Colon (tissue), 2 donors: ENCODE measurements at regions not wholly inside any gene's neighbourhood (a gene's known extent, or its start where the extent isn't known, plus 50 kb on each side); places are given as distances from the start of the nearest gene placed in this dataset.
"Not testable (repeated sequence)": the region's sequence is repeated elsewhere in the genome, so short reads cannot be mapped to it uniquely, and the experiment has no call there.

Experiments used
- FAIRE-seq: peaks from 2 replicates; lab custom pipeline; 2012; peaks lifted over from hg19 to GRCh38; lab: Jason Lieb, UNC
- donor health status: control.
- donor health status: control.

DNA sequence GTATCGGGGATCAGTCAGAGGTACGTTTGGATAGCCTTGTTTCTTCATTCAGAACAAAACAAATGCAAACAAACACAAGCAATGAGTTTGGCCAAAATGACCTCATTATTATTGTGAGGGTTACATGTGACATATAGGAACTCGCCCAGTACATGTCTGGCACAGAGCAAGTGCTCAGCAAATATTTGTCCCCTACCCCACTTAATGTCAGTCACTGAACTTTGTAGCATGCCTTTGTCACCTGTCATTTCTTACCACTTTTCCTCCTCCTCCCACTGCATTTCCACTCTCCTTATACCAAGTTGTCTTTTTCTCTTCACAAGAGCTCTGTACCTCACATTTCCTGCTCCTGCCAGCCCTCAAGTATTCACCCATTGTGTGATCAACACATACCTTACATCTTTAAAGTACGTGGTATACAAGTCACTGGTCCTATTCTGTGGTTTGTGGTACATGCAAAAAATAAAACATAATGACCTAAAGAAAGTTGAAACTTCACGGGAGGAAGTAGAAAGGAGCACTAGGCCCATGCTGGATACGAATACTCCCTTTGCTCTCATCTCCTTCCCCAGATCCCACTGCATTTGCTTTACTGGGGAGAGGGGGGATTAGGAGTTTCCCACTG is 236.0 kb downstream of the INHBA start:
- FAIRE-seq, result no peak

DNA sequence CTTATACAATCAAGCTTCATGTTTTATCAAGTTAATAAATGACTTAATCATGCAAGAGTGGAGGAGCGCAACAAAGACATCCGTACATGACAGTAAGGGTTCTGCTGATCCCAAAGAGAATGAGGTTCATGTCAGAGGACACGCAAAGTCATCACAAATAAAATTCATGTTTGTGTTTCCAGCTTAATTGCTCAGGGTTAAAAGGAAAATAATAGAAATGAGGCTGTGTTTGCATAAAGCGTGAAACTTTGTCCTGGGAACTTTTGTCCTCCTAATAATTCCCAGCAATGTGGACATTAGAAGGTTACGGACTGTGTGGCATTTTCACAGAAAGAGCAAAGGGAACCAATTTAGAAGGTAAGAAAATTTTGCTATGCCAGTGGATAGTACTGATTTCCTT is 237.3 kb downstream of the INHBA start:
- no peak for FAIRE-seq

DNA sequence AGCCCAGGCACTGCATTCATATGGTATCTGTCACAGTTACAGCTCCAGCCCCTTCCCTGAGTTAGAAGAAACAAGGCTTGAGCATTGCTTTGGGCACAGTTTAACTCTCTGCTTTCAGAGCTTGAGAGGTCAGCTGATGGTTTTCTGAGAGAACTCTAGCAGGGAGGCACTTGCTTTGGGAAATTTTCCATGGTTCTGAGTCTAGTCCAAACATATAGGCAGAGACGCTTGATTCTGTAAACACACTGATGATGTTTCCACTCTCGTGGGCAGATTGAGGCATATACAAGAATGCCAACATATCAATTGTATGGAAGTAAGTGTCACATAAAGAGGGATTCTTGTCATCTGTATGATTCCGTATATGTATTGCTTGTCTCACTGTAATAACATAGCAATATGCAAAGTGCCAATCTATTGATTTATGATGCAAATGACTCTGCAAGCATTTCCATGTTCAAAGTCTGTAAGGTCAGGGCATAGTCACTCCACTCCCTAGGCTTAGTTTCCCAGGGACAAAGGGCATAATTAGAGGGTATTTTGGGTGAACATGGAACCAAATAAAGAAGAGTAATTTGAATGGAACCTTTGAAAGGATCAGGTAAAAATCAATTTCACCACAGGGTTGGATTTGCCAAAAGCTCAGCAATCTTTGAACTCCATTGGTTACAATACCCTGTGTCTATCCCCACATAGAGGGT is 239.0 kb downstream of the INHBA start:
- FAIRE-seq, result no peak

DNA sequence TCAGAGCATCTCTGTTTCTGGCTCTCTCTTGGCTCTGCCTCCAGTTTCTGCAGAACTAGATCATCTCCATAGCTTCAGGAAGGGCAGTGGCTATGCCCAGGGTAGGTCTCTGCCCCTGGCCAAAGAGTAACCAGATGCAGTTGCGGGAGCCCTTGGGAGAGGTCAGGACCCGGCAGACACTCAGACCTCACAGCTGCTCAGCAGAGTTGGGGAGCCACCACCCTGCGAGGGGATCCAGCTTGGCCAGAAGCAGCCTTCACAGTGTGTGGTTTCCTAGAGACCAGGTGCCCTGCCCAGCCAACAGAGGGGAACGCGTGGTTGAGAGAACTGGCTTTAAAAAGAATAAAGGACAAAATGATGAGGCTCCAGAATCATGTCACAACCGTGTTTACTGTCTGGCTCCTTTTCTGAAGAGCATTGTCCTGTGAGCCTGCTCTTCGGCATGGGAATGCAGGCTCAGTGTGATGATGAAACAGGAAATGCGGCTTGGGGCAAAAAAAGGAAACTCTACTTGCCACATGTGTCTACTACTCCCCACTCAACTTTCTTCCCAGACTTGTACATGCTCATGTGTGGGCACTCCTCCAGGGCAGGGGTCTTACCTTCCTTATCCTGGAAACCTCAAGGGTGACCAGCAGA is 243.1 kb downstream of the INHBA start:
- FAIRE-seq, result no peak

DNA sequence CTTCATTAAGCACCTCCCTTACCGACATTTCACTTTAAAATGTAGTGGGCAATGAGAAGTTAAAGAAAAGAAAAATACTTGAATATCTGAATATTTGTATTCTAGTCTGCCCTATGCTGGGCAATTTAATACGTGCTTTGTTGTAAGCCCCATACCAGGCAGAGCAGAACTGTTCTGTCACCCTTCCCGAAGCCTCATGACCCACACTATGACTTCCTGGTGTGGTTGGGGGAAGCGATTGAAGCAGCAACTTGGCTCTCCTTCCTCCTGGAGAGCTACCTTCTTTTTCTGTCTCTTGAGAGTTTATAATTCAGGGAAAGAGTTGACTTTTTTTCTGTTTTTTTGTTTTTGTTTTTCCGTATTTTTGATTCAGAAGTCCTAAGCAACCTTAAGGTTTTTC is 243.7 kb downstream of the INHBA start:
- FAIRE-seq, result no peak

DNA sequence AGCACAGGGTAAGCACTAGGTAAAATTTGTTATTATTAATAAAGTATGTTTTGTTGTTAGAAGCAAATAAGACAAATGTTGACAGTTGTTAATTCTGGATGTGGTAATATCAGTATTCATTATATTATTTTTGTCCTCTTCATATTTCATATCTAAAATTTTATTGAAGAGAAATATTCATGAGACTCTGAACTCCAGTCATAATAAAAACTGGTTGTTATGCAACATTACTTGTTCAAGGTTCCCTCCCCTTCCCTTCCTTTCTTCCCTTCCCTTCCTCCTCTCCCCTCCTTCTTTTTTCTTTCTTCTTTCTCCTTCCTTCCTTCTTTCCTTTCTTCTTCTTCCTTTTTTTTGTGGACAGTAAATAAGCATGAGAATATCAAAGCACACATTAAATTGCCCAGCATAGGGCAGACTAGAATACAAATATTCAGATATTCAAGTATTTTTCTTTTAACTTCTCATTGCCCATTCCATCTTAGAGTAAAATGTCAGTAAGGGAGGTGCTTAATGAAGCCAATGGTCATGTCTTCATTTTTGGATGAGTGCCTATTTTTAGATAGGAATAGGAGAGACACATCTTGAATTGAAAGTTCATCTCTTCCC is 245.0 kb downstream of the INHBA start:
- no peak for FAIRE-seq

DNA sequence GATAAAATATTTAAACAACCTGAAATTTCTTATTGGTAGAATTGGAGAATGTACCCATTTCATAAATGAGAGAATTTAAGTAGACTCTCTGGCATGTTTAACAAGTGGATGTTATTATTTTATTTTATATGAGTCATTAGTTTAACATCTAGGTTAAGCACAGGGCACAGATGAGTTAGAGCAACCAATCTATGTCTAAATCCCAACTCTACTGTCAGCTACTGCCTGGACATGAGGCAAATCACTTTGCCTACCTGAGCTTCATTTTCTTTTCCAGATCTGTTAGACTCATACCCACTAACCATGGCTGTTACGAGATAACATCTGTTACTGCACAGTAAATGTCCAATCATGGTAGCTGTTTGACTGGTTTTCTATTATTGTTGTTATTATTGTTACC is 251.1 kb downstream of the INHBA start:
- FAIRE-seq, result no peak

DNA sequence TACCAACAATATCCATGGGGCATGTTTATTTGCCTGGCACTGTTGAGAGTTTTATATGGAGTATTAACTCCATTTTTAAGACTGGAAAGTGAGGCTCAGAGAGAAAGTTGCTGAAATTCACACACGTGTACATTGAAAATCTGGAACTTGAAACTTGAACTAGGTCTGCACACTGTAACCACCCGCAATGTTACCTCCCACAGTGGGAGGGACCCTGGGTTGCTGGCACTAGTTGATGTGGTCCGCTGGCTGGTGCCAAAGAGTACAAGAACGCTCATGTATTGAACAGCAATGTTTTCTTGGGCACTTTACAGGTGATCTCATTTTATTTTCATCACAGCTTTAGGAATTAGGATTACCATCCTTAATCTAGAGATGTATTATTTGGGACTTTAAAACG is 253.2 kb downstream of the INHBA start:
- FAIRE-seq, result no peak

DNA sequence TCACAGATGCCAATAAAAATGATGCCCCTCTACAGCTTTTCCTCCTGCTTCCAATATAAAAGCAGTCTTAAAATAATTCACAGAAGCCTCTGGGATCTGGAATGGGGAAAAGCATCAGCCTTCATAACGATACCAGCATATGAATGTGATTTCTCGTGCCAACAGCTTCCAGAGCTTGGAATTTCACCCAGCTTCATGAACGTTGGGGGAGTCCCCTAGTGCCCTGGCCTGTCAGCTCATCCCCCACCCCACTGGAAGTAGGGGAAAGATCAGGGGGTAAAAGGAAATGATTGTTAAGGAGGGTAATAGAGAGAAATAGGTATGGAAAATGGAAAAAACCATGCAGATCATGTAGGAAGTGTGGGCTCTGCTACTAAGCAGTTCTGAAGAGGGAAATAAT is 253.6 kb downstream of the INHBA start:
- FAIRE-seq, result no peak

DNA sequence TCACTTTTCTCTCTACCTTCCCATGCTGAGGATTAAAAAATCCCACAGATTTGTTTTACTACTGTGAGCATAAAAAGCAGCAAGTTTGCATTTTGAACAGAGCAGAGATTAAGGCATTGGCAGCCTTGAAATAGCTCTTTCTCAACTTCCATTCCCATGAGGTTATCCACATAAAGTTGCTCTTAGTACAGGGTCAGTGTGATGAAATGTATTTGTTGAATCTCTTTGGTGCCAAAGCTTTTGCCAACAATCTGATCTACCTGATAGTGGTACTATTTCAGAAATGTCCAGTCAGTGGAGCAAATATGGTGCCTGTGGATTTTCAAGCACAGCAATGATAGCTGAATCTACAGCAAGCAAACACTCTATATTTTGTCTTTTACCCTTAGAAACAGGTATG is 254.8 kb downstream of the INHBA start:
- no peak for FAIRE-seq

DNA sequence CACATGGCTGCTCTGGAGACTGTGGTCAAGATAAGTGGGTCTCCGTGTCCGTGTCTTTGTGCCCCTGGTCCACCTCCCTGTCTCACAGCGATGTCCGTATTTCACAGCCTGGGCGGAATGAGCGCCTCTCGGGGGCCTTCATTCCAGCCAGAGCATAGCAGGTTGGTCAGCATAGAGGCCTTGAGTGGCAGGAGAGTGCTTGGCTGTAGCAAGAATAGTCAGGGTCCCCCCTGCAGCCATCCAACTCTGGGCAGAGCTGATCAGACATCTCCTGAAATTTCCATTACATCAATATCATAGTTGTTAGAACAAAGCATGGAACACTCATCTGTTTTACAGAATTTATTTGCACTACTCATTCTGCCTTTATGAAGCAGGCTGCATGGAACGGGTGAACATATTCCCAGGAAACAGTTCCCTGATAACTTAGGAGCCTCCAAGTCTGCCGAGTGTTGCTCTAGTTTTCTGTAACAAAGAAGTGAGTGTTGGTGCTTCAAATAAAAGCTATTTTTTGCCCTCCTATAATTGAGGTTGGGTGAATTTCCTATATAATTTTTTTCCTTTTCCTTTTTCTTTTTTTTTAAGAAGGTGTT is 255.3 kb downstream of the INHBA start:
- no peak for FAIRE-seq

DNA sequence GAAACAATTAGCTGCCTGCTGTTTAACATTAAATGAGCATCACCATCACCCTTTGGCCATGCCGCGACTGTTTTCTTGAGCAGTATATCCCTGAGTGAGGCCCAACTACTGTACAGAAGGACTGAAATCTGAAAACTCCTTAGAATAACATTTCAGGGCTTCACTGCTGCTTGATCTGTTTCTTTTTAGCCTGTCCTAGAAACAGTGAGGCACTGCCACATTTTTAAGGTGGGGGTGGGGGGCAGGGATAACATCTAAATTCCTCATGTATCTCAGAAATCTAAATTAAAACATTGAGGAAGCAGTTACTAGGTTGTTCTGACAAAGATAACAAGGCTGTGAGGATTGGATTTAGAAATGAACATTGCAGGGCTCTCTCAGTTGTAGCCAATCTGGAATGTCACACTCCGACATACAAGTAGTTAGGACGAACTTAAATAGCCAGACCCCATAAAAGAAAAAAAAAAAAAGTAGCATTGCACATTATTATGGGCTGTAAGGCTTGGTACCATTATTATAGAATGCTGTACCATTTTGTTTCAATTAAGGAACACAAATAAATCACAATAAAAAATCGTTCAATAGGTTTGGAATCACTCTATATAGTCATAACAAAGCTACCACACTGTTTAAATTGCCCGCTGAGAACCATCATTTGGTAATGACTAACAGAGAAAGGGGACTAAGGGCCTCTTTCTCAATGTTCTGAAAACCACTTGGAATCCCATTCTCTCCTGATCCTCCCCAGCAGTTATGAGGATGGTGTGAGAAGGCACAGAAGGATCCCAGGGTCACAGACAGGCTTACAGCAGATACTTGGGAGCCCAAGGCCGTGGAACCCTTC is 256.1 kb downstream of the INHBA start:
- no peak for FAIRE-seq

DNA sequence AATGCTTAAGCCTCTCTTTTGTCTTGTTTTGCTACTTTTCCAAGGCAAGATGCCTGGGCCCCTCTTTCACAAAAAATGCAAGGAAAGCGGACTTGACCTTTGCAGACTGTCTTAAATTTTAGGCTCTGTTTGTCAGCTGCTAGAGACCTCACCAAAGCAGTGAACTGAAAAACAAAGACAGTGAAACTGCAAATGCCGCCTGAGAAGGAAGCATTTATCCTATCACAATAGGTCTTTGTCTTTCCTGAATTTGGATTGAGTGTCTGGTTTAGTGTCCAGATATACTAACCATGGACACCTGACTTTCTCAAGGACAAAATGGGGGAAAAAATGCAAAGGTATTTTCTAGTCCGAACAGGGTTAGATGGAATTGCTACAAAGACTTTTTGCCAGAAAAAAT is 256.9 kb downstream of the INHBA start:
- no peak for FAIRE-seq

DNA sequence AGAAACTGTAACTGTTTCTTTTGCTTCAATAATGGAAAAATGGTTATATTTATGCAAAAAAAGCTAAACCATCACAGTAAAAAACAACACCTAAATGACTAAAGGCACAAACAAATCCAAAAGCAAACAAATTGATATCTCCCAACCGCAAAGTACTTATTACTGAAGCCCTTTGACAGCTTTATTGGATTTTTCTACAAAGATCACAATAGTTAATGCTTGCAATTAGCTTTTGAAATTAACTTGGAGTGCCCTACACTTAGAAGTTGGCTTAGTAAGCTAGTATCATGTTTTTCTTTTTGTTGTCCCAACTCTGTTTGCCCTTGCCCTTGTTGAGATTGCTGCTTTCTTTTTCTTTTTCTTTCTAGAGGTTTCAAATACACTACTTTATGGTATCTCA is 257.5 kb downstream of the INHBA start:
- FAIRE-seq, result no peak

DNA sequence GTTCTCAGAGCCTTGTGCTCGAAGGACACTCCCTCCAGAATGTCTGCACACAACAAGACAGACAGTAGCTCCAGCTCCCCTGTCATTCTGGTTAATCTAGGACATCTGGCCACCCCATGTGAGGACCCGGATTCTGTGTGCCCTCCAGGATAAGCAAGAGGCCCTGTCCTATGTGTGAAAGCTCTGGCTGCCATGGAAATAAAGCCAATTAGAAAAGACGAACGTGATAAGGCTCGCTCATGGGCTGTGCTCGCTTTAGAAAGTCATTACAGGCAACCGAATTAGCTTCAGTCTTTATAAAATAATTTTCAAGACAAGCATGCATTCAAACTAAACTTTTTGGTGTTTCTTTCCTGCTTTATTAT is 263.4 kb downstream of the INHBA start:
- FAIRE-seq, result no peak

DNA sequence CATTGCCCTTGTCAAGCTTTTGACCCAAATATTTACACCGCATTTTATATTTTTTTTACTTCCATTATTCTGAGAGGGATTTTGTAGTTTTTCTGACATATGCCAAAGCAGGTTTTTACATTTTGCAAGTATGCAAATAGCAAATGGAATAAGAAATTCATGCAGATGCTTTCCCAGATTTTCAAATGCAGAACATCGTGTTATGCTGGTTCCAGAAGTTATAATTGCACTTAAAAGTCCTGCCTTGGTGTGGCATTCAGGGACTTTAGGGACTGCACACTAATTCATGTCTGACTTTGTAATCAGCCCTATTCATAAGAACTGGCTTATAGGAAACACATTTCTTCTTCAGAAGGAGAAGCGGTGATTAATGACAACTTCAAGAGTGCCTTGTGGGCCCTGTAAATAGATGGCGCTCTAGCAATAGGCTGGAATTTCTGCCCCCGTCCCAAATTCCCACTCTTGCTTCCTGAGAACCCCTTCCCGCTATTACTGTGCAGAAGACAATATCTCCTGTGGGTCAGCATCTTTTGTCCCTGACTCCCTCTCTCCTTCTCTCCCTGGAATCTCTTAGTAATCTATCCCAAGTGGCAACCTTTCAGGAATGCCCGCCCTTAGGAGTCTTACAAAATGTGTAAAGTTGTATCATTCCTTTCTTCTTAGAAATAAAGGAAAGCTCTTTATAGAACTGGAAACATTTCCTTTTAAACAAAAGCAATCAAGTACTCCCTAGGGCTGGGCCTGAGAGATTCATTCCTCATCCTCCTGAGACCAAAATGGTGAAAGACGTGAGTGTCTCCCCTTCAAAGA is 264.0 kb downstream of the INHBA start:
- FAIRE-seq, result no peak

DNA sequence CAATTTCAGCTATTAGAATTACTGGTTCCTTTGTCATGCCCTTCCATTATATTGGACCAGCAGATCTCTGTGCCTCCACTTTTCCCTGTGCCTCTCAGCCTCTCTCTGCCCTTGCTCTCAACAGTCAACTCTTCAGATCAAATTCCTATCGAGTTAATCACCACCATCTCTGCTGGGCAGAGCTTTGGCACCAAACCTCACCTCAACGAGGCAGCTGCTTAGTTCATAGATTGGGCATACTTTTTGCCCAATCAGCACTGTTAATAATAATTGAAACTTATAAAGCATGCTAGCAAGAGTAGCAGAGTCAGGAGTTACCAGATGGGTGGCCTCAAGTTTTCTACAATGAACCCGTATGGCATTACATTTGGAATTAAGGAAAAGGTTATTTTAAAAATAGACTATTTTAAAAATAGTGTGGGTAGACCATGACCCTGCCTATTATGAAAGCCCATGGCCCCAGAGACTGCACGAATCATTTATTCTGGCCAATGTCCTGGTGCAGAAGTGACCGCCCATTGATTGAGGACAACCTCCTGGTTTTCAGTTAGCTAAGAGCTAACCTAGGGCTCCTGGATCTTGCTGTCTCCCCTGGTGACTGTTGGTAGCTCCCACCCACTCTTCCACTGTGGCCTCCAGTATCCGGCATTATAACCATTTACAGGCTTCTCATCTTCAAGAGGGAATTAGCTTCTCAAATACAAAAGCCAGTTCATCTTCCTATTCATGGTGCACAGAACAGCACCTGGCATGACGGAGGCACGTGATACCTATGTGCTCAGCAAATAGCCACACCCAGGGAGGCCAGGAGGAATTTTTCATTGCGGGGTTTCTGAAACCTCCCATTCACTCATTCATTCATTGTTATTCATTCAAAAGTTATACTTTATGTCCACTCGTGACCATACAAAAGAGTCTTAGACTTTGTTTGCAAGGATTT is 265.4 kb downstream of the INHBA start:
- no peak for FAIRE-seq

DNA sequence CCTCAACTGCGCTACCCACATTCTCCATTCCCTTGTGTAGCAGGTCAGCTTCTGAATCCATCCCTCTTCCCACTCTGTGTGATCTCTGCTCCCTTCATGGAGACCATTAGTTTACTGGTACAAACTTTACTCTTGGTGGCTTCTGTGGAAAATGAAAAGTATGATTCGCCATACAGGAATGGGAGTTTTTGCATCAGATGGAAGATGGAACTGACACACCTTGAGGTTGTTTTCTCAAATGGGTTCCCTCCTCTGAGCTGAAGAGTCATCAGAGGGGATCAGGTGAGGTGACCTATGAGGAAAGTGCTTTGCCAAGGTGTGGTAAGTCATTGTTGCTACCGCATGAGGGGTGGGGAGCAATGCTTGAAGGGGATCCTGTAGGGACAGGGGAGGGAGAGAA is 266.8 kb downstream of the INHBA start:
- no peak for FAIRE-seq

DNA sequence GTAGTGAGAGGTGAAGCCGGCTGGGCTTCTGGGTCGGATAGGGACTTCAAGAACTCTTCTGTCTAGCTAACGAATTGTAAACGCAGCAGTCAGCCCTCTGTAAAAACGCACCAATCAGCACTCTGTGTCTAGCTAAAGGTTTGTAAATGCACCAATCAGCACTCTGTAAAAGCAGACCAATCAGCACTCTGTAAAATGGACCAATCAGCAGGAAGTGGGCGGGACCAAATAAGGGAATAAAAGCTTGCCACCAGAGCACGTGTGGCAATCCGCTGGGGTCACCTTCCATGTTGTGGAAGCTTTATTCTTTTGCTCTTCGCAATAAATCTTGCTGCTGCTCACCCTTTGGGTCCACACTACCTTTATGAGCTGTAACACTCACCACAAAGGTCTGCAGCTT is 267.9 kb downstream of the INHBA start:
- FAIRE-seq, result not testable (repeated sequence)

DNA sequence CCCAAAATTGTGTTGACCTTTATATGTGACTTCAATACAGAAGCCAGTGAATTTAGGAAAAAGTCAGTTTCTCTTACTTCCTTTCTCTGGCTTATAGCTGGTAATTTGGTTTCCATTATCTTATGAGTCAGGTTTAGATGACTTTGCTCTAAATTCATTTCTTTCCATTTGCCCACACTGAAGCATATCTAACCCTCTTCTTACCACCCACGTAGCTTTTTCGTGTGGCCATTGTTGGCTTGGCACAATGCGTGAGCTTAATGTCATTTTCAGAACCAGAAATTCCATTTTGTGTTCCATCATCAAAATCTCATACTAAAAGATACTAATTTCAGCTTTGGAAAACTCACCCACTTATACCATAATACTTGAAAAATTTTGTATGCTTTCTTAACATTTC is 271.2 kb downstream of the INHBA start:
- FAIRE-seq, result no peak
